OCI-LY3 (cell line): ENCODE measurements at regions not wholly inside any gene's neighbourhood (a gene's known extent, or its start where the extent isn't known, plus 50 kb on each side); places are given as distances from the start of the nearest gene placed in this dataset.
A peak's percentile ranks its signal among the peaks of the same experiment; 100 is the strongest.

Source experiments
- H2AFZ ChIP-seq: fragments of 200-600, 300-600 bp; shearing (Covaris generic); 2 replicates; pipeline ENCODE4 v1.6.0; 2014; ENCODE audit warnings: antibody characterized with exemption, low read depth, low read length
- H3K27ac ChIP-seq: fragments of 200-600, 300-600 bp; sonication (generic); 2 replicates; pipeline ENCODE4 v1.5.1; 2014; ENCODE audit warnings: mild to moderate bottlenecking, low read length, moderate library complexity, mixed read lengths
- H3K27me3 ChIP-seq: fragments of 200-600, 300-600 bp; sonication (generic); 2 replicates; pipeline ENCODE4 v1.6.1; 2014; ENCODE audit warnings: low read depth, low read length, mixed read lengths
- H3K36me3 ChIP-seq: fragments of 200-600, 300-600 bp; sonication (generic); replicated peaks from 2 replicates; pipeline ENCODE3; 2014; ENCODE audit warnings: low read depth, low read length, mixed read lengths
- H3K4me1 ChIP-seq: fragments of 300-600, 200-600 bp; sonication (generic); 2 replicates; pipeline ENCODE4 v1.6.1; 2014; ENCODE audit warnings: low read length, mixed read lengths
- H3K4me2 ChIP-seq: fragments of 200-600, 300-600 bp; sonication (generic); 2 replicates; pipeline ENCODE4 v1.6.1; 2014; ENCODE audit warnings: low read length, mixed read lengths
- H3K4me3 ChIP-seq: fragments of 300-600, 200-600 bp; sonication (generic); 2 replicates; pipeline ENCODE4 v1.5.1; 2014; ENCODE audit warnings: antibody characterized with exemption, mild to moderate bottlenecking, low read length, moderate library complexity
- H3K79me2 ChIP-seq: fragments of 300-600, 200-600 bp; shearing (Covaris generic); 2 replicates; pipeline ENCODE4 v1.6.1; 2014; ENCODE audit warnings: mild to moderate bottlenecking, low read length, mixed read lengths
- H3K9ac ChIP-seq: fragments of 300-600, 200-600 bp; shearing (Covaris generic); 2 replicates; pipeline ENCODE4 v1.6.0; 2014; ENCODE audit warnings: mild to moderate bottlenecking, low read length, moderate library complexity
- H3K9me3 ChIP-seq: fragments of 200-600, 300-600 bp; shearing (Covaris generic); 2 replicates; pipeline ENCODE4 v1.6.1; 2014; ENCODE audit warnings: low read length, mixed read lengths; ENCODE audit not compliant: insufficient read depth
- H4K20me1 ChIP-seq: fragments of 200-600, 300-600 bp; sonication (generic); 2 replicates; pipeline ENCODE4 v1.6.1; 2016; ENCODE audit warnings: low read length, mixed read lengths; ENCODE audit not compliant: insufficient read depth
- EZH2phosphoT487 ChIP-seq: fragments of 200-600 bp; shearing (Covaris generic); IDR thresholded peaks from 2 replicates; pipeline ENCODE4 v1.6.1; 2018; ENCODE audit warnings: antibody characterized with exemption, mixed run types, low read depth
- TF ChIP-seq, protein P1 (sequence below): fragments of 200-600, 300-600 bp; sonication (generic); IDR thresholded peaks from 2 replicates; pipeline ENCODE4 v1.5.1; 2014; ENCODE audit warnings: antibody characterized with exemption, low read length, low read depth

GRCh38 chr13:59584101-59584500, 579.6 kb downstream of the DIAPH3 start:
- H3K27me3 ChIP-seq, result no peaks in the 10 kb centered on the region
- no peak overlapping the region for H2AFZ ChIP-seq
- TF ChIP-seq, protein P1, sequence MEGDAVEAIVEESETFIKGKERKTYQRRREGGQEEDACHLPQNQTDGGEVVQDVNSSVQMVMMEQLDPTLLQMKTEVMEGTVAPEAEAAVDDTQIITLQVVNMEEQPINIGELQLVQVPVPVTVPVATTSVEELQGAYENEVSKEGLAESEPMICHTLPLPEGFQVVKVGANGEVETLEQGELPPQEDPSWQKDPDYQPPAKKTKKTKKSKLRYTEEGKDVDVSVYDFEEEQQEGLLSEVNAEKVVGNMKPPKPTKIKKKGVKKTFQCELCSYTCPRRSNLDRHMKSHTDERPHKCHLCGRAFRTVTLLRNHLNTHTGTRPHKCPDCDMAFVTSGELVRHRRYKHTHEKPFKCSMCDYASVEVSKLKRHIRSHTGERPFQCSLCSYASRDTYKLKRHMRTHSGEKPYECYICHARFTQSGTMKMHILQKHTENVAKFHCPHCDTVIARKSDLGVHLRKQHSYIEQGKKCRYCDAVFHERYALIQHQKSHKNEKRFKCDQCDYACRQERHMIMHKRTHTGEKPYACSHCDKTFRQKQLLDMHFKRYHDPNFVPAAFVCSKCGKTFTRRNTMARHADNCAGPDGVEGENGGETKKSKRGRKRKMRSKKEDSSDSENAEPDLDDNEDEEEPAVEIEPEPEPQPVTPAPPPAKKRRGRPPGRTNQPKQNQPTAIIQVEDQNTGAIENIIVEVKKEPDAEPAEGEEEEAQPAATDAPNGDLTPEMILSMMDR, result no peak
- TF ChIP-seq EZH2phosphoT487, result no peak
- H3K9me3 ChIP-seq, result no peaks in the 10 kb centered on the region
- H3K27ac ChIP-seq, result no peak overlapping the region
- H4K20me1 ChIP-seq, result no peaks in the 10 kb centered on the region
- H3K4me3 ChIP-seq, result no peak overlapping the region
- H3K9ac ChIP-seq, result no peak overlapping the region
- H3K4me2 ChIP-seq, result no peak overlapping the region
- no peaks in the 10 kb centered on the region for H3K79me2 ChIP-seq
- no peaks in the 10 kb centered on the region for H3K4me1 ChIP-seq
- no peaks in the 10 kb centered on the region for H3K36me3 ChIP-seq

DNA sequence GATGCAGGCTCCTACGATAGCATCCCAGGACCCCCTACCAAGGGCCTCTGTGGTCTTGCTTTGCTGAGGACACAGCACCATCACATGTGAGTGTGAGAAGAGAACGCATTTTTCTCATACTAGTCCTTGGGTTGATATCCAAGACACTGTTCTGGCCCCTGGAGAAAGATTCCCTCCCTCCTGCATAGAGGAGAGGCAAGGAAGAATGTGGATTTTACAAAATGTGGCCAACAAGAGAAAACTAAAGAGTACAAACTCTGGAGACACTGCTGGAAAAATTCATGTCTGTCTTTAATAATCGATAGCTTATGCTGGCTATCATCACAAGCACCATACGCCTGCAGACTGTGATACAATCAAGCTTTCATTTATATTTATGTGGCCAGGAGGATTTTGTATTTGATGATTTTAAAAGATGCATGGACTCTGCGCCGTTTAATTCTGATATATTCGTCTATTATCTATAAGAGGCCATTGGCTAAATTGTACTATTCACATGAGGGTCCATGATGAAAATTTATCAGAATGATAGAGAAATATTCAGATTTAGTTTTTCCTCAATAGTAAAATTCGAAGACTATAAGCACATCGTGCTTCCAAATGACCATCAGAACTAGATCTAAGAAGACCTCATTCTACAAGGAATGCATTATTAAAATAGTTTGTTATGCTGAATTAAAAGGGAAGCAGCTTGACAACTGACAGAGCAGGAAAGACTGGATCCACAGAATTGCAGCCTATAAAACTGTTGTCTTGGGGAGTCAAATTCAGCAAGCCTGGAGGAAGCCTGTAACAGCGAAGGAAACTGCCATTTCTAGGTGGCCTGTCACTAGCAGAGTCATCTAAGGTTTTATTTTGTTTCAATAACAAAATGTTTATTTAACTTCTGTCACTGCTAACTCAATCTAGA, 578.7 kb downstream of the DIAPH3 start:
- no peak overlapping the region for H3K4me3 ChIP-seq

GRCh38 chr13:59587030-59587429, 576.7 kb downstream of the DIAPH3 start:
- Histone ChIP-seq H3K4me1 (no peaks in the 10 kb centered on the region), H3K36me3 (no peaks in the 10 kb centered on the region), H2AFZ (no peak overlapping the region), H3K9me3 (no peaks in the 10 kb centered on the region), H3K4me2 (no peak overlapping the region), H3K9ac (no peak overlapping the region), H3K79me2 (no peaks in the 10 kb centered on the region), H3K4me3 (no peak overlapping the region), H3K27ac (no peak overlapping the region), H4K20me1 (no peaks in the 10 kb centered on the region), H3K27me3 (no peaks in the 10 kb centered on the region)
- TF ChIP-seq, protein P1, result no peak
- no peak for TF ChIP-seq EZH2phosphoT487

More for the DNA sequence above, 578.7 kb downstream of the DIAPH3 start:
- Histone ChIP-seq H3K9ac (no peak overlapping the region), H3K4me2 (no peak overlapping the region), H3K27ac (no peak overlapping the region), H3K4me1 (no peaks in the 10 kb centered on the region), H2AFZ (no peak overlapping the region), H3K27me3 (no peaks in the 10 kb centered on the region), H4K20me1 (no peaks in the 10 kb centered on the region), H3K9me3 (no peaks in the 10 kb centered on the region), H3K36me3 (no peaks in the 10 kb centered on the region), H3K79me2 (no peaks in the 10 kb centered on the region)
- TF ChIP-seq, protein P1, result no peak
- TF ChIP-seq EZH2phosphoT487, result no peak

GRCh38 chr13:59587971-59588716, 575.6 kb downstream of the DIAPH3 start:
- Histone ChIP-seq H3K4me3 (no peak overlapping the region), H3K27ac (no peak overlapping the region), H3K27me3 (no peaks in the 10 kb centered on the region), H3K79me2 (no peaks in the 10 kb centered on the region), H4K20me1 (no peaks in the 10 kb centered on the region), H3K4me2 (no peak overlapping the region), H2AFZ (peak overlapping the region; percentile 20; the same call in 1 of the 2 replicates), H3K9me3 (no peaks in the 10 kb centered on the region), H3K36me3 (no peaks in the 10 kb centered on the region), H3K4me1 (no peaks in the 10 kb centered on the region), H3K9ac (no peak overlapping the region)
- no peak for TF ChIP-seq EZH2phosphoT487
- TF ChIP-seq, protein P1, result no peak
